Smooth muscle cell (in vitro differentiated cells): ENCODE measurements at regions not wholly inside any gene's neighbourhood (a gene's known extent, or its start where the extent isn't known, plus 50 kb on each side); places are given as distances from the start of the nearest gene placed in this dataset.
A peak's percentile ranks its signal among the peaks of the same experiment; 100 is the strongest.

Source experiments
- DNase-seq: peaks from one replicate; lab custom pipeline; 2025; ENCODE audit not compliant: unreplicated experiment; lab: John Stamatoyannopoulos, UW
- H2AFZ ChIP-seq: fragments of 200-600 bp; sonication (generic); 2 replicates; pipeline ENCODE4 v1.6.0; 2016; ENCODE audit warnings: antibody characterized with exemption, low read depth, mild to moderate bottlenecking
- H3F3A ChIP-seq: fragments of 200-600 bp; sonication (generic); 2 replicates; pipeline ENCODE4 v1.6.0; 2017; ENCODE audit warnings: antibody characterized with exemption, low read depth
- H3K27ac ChIP-seq: fragments of 200-600 bp; sonication (generic); 2 replicates; pipeline ENCODE4 v1.5.1; 2016; ENCODE audit warnings: low read depth, mild to moderate bottlenecking
- H3K27me3 ChIP-seq: fragments of 200-600 bp; sonication (generic); 2 replicates; pipeline ENCODE4 v1.6.1; 2016; ENCODE audit warnings: low read depth, mild to moderate bottlenecking
- H3K36me3 ChIP-seq: fragments of 200-600 bp; sonication (generic); 2 replicates; pipeline ENCODE4 v1.5.1; 2016; ENCODE audit warnings: low read depth
- H3K4me1 ChIP-seq: fragments of 200-600 bp; sonication (generic); 2 replicates; pipeline ENCODE4 v1.5.1; 2016; ENCODE audit warnings: low read depth
- H3K4me2 ChIP-seq: fragments of 200-600 bp; sonication (generic); 2 replicates; pipeline ENCODE4 v1.6.0; 2016; ENCODE audit warnings: mild to moderate bottlenecking
- H3K4me3 ChIP-seq: fragments of 200-600 bp; sonication (generic); 2 replicates; pipeline ENCODE4 v1.5.1; 2016; ENCODE audit warnings: mild to moderate bottlenecking
- H3K79me2 ChIP-seq: fragments of 200-600 bp; sonication (generic); 2 replicates; pipeline ENCODE4 v1.6.0; 2016; ENCODE audit warnings: low read depth, mild to moderate bottlenecking
- H3K9ac ChIP-seq: fragments of 200-600 bp; sonication (generic); 2 replicates; pipeline ENCODE4 v1.6.0; 2016; ENCODE audit warnings: low read depth
- H3K9me3 ChIP-seq: fragments of 200-600 bp; sonication (generic); replicated peaks from 2 replicates; pipeline ENCODE4 v1.5.1; 2016; ENCODE audit warnings: low read depth
- H4K20me1 ChIP-seq: fragments of 200-600 bp; sonication (generic); 2 replicates; pipeline ENCODE4 v1.6.0; 2016; ENCODE audit warnings: low read depth
- WGBS: methylation state at CpG from one replicate; pipeline ENCODE4 v1.1.7; 2016; ENCODE audit warnings: low lambda C conversion rate; 5-methylcytosine and 5-hydroxymethylcytosine counted together
- TF ChIP-seq, protein P1 (sequence below): fragments of 200-600 bp; sonication (generic); IDR thresholded peaks from 2 replicates; pipeline ENCODE4 v1.5.1; 2017; ENCODE audit warnings: borderline replicate concordance, mild to moderate bottlenecking, antibody characterized with exemption; ENCODE audit not compliant: insufficient read depth, poor library complexity, severe bottlenecking

DNA sequence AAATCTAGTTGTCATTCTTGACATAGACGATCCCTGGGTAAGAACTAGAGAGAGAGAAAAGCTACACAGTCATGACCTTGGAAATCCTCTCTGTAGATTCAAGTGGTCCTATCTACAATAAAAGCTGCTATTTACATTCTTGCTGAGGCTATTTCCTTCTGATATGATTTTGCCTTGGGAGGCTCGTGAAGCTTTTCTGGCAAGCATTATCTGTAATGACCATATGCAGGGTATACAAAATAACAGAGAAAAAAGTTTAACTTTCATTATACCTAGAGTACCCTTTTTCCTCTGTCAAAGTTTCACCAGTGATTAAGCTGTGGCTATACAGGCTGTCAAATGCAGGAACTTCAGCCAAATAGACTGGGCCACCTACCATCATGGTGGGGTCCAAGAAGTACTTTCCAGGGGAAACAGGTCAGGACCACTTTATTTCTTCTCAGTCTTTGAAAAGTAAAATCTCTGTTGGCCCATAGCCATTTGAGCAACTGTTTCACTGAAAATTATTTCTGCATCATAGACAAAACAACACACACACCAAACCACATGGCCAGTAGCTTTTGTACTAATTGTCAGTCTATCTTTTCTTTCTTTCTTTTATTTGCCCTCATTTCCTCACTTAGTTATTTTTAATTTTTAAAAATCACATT is 677.0 kb upstream of the ID4 start:
- Histone ChIP-seq H3K27ac (no peak overlapping the region), H2AFZ (peak overlapping the region; percentile 48), H3F3A (no peaks in the 10 kb centered on the region), H3K9me3 (no peaks in the 10 kb centered on the region), H3K4me1 (peaks cover 3% of the 10 kb centered on the region), H3K27me3 (no peaks in the 10 kb centered on the region), H3K9ac (no peak overlapping the region), H3K4me2 (no peak overlapping the region), H3K4me3 (no peak overlapping the region), H3K36me3 (no peaks in the 10 kb centered on the region), H4K20me1 (no peaks in the 10 kb centered on the region), H3K79me2 (no peaks in the 10 kb centered on the region)
- WGBS, result 39% methylated on average over 2 of the region's 2 CpGs
- no peak for DNase-seq
- TF ChIP-seq, protein P1, sequence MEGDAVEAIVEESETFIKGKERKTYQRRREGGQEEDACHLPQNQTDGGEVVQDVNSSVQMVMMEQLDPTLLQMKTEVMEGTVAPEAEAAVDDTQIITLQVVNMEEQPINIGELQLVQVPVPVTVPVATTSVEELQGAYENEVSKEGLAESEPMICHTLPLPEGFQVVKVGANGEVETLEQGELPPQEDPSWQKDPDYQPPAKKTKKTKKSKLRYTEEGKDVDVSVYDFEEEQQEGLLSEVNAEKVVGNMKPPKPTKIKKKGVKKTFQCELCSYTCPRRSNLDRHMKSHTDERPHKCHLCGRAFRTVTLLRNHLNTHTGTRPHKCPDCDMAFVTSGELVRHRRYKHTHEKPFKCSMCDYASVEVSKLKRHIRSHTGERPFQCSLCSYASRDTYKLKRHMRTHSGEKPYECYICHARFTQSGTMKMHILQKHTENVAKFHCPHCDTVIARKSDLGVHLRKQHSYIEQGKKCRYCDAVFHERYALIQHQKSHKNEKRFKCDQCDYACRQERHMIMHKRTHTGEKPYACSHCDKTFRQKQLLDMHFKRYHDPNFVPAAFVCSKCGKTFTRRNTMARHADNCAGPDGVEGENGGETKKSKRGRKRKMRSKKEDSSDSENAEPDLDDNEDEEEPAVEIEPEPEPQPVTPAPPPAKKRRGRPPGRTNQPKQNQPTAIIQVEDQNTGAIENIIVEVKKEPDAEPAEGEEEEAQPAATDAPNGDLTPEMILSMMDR, result no peak

DNA sequence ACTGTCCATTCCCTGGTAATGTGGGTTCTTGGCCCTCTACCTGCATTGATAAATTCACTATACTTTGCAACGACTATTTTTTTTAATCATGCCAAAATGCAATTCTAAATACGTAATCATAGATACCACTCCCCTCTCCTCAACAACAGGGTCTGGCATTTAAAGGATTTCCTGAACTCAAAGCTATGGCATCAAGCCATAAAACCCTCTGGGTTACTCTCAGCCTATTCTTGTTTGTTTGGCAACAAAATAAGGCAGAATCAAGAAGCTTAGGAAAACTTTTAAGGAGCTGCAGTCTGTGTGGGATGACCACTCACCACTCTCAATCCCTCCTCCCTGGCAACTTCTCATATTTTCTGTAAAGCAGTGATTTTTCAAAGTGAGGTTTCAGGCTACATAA is 669.9 kb upstream of the ID4 start:
- no peaks in the 10 kb centered on the region for H4K20me1 ChIP-seq
- 36% methylated on average over 2 of the region's 2 CpGs for WGBS
- no peak for DNase-seq
- no peaks in the 10 kb centered on the region for H3K79me2 ChIP-seq
- no peak overlapping the region for H3K27ac ChIP-seq
- no peak overlapping the region for H2AFZ ChIP-seq
- no peak overlapping the region for H3K4me2 ChIP-seq
- H3K36me3 ChIP-seq, result no peaks in the 10 kb centered on the region
- no peak overlapping the region for H3K4me3 ChIP-seq
- no peak overlapping the region for H3K9ac ChIP-seq
- TF ChIP-seq, protein P1, result no peak
- no peaks in the 10 kb centered on the region for H3K27me3 ChIP-seq
- H3K9me3 ChIP-seq, result no peaks in the 10 kb centered on the region
- H3F3A ChIP-seq, result no peaks in the 10 kb centered on the region
- H3K4me1 ChIP-seq, result no peaks in the 10 kb centered on the region

- no peak overlapping the region for H2AFZ ChIP-seq
- no peaks in the 10 kb centered on the region for H3K9me3 ChIP-seq
- H4K20me1 ChIP-seq, result no peaks in the 10 kb centered on the region
- H3K79me2 ChIP-seq, result no peaks in the 10 kb centered on the region
- no peak overlapping the region for H3K9ac ChIP-seq
- 84% methylated on average over 5 of the region's 5 CpGs for WGBS
- no peaks in the 10 kb centered on the region for H3K36me3 ChIP-seq
- no peaks in the 10 kb centered on the region for H3K4me1 ChIP-seq
- H3K4me3 ChIP-seq, result no peak overlapping the region
- no peak for DNase-seq
- H3F3A ChIP-seq, result no peaks in the 10 kb centered on the region
- TF ChIP-seq, protein P1, result no peak
- H3K4me2 ChIP-seq, result no peak overlapping the region
- no peak overlapping the region for H3K27ac ChIP-seq
- H3K27me3 ChIP-seq, result no peaks in the 10 kb centered on the region
Observed at GRCh38 chr6:19169366-19169765, 667.8 kb upstream of the ID4 start.

DNA sequence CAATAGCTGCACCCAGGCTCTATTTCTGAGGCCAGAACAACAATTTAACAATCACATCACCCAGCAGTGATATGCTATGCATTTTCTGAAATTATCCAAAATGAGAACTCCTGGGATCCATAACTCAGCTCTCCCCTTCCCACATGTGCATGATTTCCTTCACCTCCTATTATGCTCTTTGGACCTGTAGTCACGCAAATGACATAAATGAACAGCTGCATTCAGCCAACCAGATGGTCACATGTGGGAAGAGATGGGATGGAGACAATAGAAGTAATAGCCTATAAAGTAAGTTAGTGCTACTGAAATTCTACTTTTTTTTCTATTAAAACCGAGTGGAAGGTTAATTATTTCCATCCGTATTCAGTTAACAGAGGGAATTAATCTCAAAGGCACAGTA is 662.1 kb upstream of the ID4 start:
- Histone ChIP-seq H3K27ac (no peak overlapping the region), H4K20me1 (no peaks in the 10 kb centered on the region), H3K4me2 (no peak overlapping the region), H3K36me3 (no peaks in the 10 kb centered on the region), H3F3A (no peaks in the 10 kb centered on the region), H3K9me3 (no peaks in the 10 kb centered on the region), H3K4me3 (no peak overlapping the region), H3K79me2 (no peaks in the 10 kb centered on the region), H2AFZ (no peak overlapping the region), H3K27me3 (no peaks in the 10 kb centered on the region), H3K9ac (no peak overlapping the region), H3K4me1 (no peaks in the 10 kb centered on the region)
- TF ChIP-seq, protein P1, result no peak
- no peak for DNase-seq
- WGBS, result 89% methylated on average over 3 of the region's 3 CpGs
